BJ (cell line): ENCODE measurements at regions not wholly inside any gene's neighbourhood (a gene's known extent, or its start where the extent isn't known, plus 50 kb on each side); places are given as distances from the start of the nearest gene placed in this dataset.

Experiments
- CTCF ChIA-PET: fragments of 350-600 bp; formaldehyde crosslinking; extraction: SDS; loops from one replicate; lab custom pipeline; 2021; ENCODE audit warnings: antibody characterized with exemption, inconsistent platforms; lab: Yijun Ruan, JAX
- POLR2A ChIA-PET: fragments of 300-600 bp; sonication (Branson Sonifier 250); formaldehyde crosslinking; extraction: SDS; loops from one replicate; lab custom pipeline; 2021; ENCODE audit warnings: antibody characterized with exemption; lab: Charles Lee
- DNase-seq: peaks from one replicate; pipeline ENCODE4 v3.0.0-alpha.2; 2011; ENCODE audit warnings: low read depth
- H3K27me3 ChIP-seq: 2 replicates; pipeline ENCODE4 v1.6.0; 2011; ENCODE audit warnings: low read length; ENCODE audit not compliant: control insufficient read depth, insufficient read depth
- H3K36me3 ChIP-seq: 2 replicates; pipeline ENCODE4 v1.5.1; 2011; ENCODE audit warnings: low read length; ENCODE audit not compliant: control insufficient read depth, insufficient read depth
- H3K4me3 ChIP-seq: 2 replicates; pipeline ENCODE4 v1.5.1; 2011; ENCODE audit warnings: low read depth, mild to moderate bottlenecking, control low read depth, low read length
- CTCF ChIP-seq: IDR thresholded peaks from 2 replicates; pipeline ENCODE4 v1.5.1; 2011; ENCODE audit warnings: low read depth, mild to moderate bottlenecking, control low read depth, inconsistent platforms, low read length, moderate library complexity; ENCODE audit not compliant: insufficient read depth

GRCh38 chr17:69908626-69909368 is 166.2 kb upstream of the KCNJ16 start:
- ChIA-PET CTCF (interaction anchor here (0.8 kb wide), 1 partner anchor 121 kb away, joined by 3 read pairs; no protein-coding TSS in a partner anchor), POLR2A (no interaction called here)
- Histone ChIP-seq H3K4me3 (no peak overlapping the region), H3K27me3 (no peaks in the 10 kb centered on the region), H3K36me3 (no peaks in the 10 kb centered on the region)
- no peak for TF ChIP-seq CTCF
- no peak for DNase-seq

- H3K27me3 ChIP-seq: no peaks in the 10 kb centered on the region
- TF ChIP-seq CTCF: no peak
- POLR2A ChIA-PET: no interaction called here
- H3K36me3 ChIP-seq: no peaks in the 10 kb centered on the region
- DNase-seq: no peak
- CTCF ChIA-PET: interaction anchor here (0.8 to 0.9 kb wide), 2 partner anchors 120 to 300 kb away, joined by 3 read pairs; no protein-coding TSS in a partner anchor
- H3K4me3 ChIP-seq: no peak overlapping the region
Observed at GRCh38 chr17:69909389-69909788, 165.6 kb upstream of the KCNJ16 start.

- no peak for TF ChIP-seq CTCF
- ChIA-PET CTCF (interaction anchor here (1.0 kb wide), 1 partner anchor 304 kb away, joined by 4 read pairs; no protein-coding TSS in a partner anchor), POLR2A (no interaction called here)
- Histone ChIP-seq H3K4me3 (no peak overlapping the region), H3K36me3 (no peaks in the 10 kb centered on the region), H3K27me3 (no peaks in the 10 kb centered on the region)
- no peak for DNase-seq
Observed at GRCh38 chr17:69912805-69913204, 162.2 kb upstream of the KCNJ16 start.

- CTCF ChIA-PET: interaction anchor here (1.0 kb wide), 1 partner anchor 304 kb away, joined by 4 read pairs; no protein-coding TSS in a partner anchor
- H3K27me3 ChIP-seq: no peaks in the 10 kb centered on the region
- no peaks in the 10 kb centered on the region for H3K36me3 ChIP-seq
- POLR2A ChIA-PET: no interaction called here
- DNase-seq: no peak
- TF ChIP-seq CTCF: no peak
- no peak overlapping the region for H3K4me3 ChIP-seq
Observed at GRCh38 chr17:69913216-69913615, 161.8 kb upstream of the KCNJ16 start.

GRCh38 chr17:69913616-69914015 is 161.4 kb upstream of the KCNJ16 start:
- POLR2A ChIA-PET: interaction anchor here (0.7 kb wide), 1 partner anchor 22 kb away, joined by 3 read pairs; no protein-coding TSS in a partner anchor
- CTCF ChIA-PET: interaction anchor here (1.0 kb wide), 1 partner anchor 305 kb away, joined by 4 read pairs; no protein-coding TSS in a partner anchor
- no peak for TF ChIP-seq CTCF
- DNase-seq: no peak
- no peaks in the 10 kb centered on the region for H3K27me3 ChIP-seq
- no peak overlapping the region for H3K4me3 ChIP-seq
- no peaks in the 10 kb centered on the region for H3K36me3 ChIP-seq
